Mucosa of rectum (tissue), 2 donors: ENCODE measurements at regions not wholly inside any gene's neighbourhood (a gene's known extent, or its start where the extent isn't known, plus 50 kb on each side); places are given as distances from the start of the nearest gene placed in this dataset.
"Not testable (repeated sequence)": the region's sequence is repeated elsewhere in the genome, so short reads cannot be mapped to it uniquely, and the experiment has no call there.

Experiments
- H3K27ac ChIP-seq, 2 donors: one replicate each; pipeline ENCODE4 v1.7.0; 2013; ENCODE audit warnings: inconsistent platforms in 2 of 2, low read depth in 2 of 2, low read length in 2 of 2
- H3K27me3 ChIP-seq, 2 donors: one replicate each; pipeline ENCODE4 v1.7.0; 2013; ENCODE audit warnings: low read length in 2 of 2; ENCODE audit not compliant: control insufficient read depth in 2 of 2, insufficient read depth in 2 of 2
- H3K36me3 ChIP-seq, 2 donors: one replicate each; pipeline ENCODE4 v1.7.0; 2013; ENCODE audit warnings: low read length in 2 of 2; ENCODE audit not compliant: control insufficient read depth in 2 of 2, insufficient read depth in 2 of 2
- H3K4me1 ChIP-seq, 2 donors: one replicate each; pipeline ENCODE4 v1.7.0; 2013; ENCODE audit warnings: low read length in 2 of 2, mild to moderate bottlenecking in 1 of 2; ENCODE audit not compliant: control insufficient read depth in 2 of 2, insufficient read depth in 2 of 2
- H3K4me3 ChIP-seq, 2 donors: one replicate each; pipeline ENCODE4 v1.7.0; 2013; ENCODE audit warnings: low read length in 2 of 2
- H3K9ac ChIP-seq, 2 donors: one replicate each; pipeline ENCODE4 v1.7.0; 2013; ENCODE audit warnings: low read length in 2 of 2, low read depth in 1 of 2, mild to moderate bottlenecking in 1 of 2
- H3K9me3 ChIP-seq, 2 donors: one replicate each; pipeline ENCODE4 v1.7.0; 2013; ENCODE audit warnings: low read length in 2 of 2; ENCODE audit not compliant: control insufficient read depth in 2 of 2
- donor health status: healthy.
- donor health status: Normal muscosa, but diverticular disease.

DNA sequence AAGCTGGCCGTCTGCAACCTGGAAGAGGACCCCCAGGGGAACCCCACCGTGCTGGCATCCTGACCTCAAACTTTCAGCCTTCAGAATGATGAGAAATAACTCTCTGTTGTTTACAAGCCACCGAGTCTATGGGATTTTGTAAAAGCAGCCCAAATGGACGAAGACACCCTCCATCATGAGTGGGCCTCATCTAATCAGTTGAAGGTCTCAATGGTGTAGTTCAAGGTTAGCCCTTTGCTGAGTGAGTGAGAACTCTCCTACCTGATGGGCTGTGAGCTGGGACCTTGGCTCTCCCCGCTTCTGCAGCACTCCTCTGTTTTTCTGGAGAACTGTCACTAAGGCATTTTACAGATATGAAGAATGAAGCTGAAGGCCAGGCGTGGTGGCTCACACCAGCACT, 325.9 kb upstream of the TNRC6C start:
- no peak overlapping the region for H3K9ac ChIP-seq
- H3K27ac ChIP-seq: no peak overlapping the region
- H3K27me3 ChIP-seq: peaks cover 0 to 2% of the 10 kb centered on the region in 2 donors
- no peak overlapping the region for H3K4me3 ChIP-seq
- H3K36me3 ChIP-seq: no peaks in the 10 kb centered on the region
- no peaks in the 10 kb centered on the region for H3K9me3 ChIP-seq
- H3K4me1 ChIP-seq: no peaks in the 10 kb centered on the region

GRCh38 chr17:77634710-77635109, 323.8 kb upstream of the TNRC6C start:
- no peak overlapping the region for H3K9ac ChIP-seq
- no peak overlapping the region for H3K27ac ChIP-seq
- no peaks in the 10 kb centered on the region for H3K9me3 ChIP-seq
- no peaks in the 10 kb centered on the region for H3K4me1 ChIP-seq
- no peaks in the 10 kb centered on the region for H3K36me3 ChIP-seq
- no peak overlapping the region for H3K4me3 ChIP-seq
- peaks cover 0 to 2% of the 10 kb centered on the region in 2 donors for H3K27me3 ChIP-seq

GRCh38 chr17:77635176-77635575, 323.3 kb upstream of the TNRC6C start:
- Histone ChIP-seq H3K4me3 (no peak overlapping the region), H3K27ac (no peak overlapping the region), H3K9ac (no peak overlapping the region), H3K4me1 (no peaks in the 10 kb centered on the region), H3K27me3 (peaks cover 0 to 2% of the 10 kb centered on the region in 2 donors), H3K9me3 (no peaks in the 10 kb centered on the region), H3K36me3 (no peaks in the 10 kb centered on the region)

GRCh38 chr17:77635785-77636184, 322.7 kb upstream of the TNRC6C start:
- H3K9ac ChIP-seq, H3K4me1 ChIP-seq, H3K27ac ChIP-seq, H3K4me3 ChIP-seq, H3K36me3 ChIP-seq, H3K27me3 ChIP-seq, H3K9me3 ChIP-seq: not testable (repeated sequence)

DNA sequence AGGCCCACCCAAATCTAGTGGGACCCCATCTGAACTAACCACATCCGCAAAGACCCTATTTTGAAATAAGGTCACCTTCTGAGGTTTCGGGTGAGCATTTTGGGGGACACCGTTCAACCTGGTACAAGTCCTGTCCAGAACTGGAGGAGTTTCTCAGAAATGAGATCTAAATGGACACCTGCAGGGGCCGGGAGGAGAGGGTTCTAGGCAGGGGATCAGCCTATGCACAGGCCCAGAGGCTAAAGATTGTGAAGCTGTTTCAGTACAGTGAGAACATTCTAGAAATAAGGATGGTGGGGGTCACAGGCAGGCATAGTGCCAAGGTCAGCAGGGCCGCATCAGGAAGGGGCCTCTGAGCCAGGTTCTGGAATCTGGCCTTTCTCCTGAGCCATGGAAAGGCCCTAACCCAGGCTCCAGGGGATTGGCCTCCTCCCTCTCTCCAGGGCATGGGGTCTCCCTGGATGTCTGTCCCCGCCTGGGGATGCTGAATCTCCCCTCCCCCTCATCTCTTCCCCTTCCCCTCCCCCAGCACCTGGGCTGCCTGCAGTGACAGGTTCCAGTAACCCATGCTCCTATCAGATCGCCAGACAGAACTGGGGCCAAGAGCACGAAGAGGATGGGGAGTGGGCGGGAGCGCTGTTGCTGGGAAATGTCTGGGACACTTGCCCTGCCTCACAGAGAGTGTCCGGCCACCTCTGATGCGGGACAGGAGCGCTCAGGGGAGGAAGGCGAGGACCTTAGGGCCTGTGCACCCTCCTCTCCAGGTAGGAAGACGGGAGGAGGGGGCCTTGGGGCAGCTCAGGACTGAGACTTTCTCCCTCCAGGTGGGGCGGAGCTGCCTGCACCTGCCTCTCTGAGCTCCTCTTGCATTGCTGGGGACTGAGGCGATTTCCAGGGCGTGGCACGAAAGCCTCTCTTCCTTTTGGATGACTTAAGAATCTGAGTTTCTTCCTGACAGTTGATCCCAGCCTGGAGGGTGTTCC, 321.4 kb upstream of the TNRC6C start:
- H3K27me3 ChIP-seq: peaks cover 0 to 2% of the 10 kb centered on the region in 2 donors
- no peak overlapping the region for H3K4me3 ChIP-seq
- H3K9me3 ChIP-seq: no peaks in the 10 kb centered on the region
- H3K27ac ChIP-seq: no peak overlapping the region
- H3K9ac ChIP-seq: no peak overlapping the region
- H3K4me1 ChIP-seq: no peaks in the 10 kb centered on the region
- no peaks in the 10 kb centered on the region for H3K36me3 ChIP-seq

DNA sequence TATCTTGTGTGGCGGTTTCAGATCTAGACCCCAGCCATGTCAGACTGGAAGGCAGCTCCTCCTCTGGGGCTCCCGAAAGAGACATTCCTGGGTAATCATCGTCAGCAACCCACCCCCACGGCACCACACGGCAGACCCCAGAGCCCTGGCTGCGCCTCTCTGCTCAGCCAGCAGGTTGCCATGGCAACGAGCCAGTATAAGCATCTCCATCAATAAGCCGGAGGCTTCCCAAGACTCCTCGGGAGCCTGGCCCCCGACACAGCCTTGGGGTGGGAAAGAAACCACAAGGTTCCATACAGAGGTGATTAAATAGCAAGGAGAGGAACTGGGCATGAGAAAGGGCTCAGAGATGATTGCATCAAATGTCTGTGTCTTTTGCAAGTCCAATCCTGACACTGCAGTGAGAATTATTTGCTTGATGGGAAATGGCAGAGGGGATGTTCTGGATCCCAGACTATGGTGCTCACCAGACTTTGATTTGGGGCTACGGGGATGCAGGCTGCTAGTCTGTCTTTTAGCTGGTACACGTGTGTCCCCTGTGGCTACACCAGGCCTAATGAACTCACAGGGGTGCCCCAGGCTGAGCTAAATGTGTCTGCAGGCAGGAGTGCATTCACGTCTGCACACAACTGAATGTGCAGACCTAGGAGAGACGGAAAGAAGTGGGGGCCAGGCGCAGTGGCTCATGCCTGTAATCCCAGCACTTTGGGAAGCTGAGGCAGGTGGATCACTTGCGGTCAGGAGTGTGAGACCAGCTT, 320.5 kb upstream of the TNRC6C start:
- no peak overlapping the region for H3K4me3 ChIP-seq
- H3K9me3 ChIP-seq: no peaks in the 10 kb centered on the region
- H3K27me3 ChIP-seq: peaks cover 0 to 2% of the 10 kb centered on the region in 2 donors
- no peak overlapping the region for H3K9ac ChIP-seq
- H3K27ac ChIP-seq: no peak overlapping the region
- H3K4me1 ChIP-seq: no peaks in the 10 kb centered on the region
- no peaks in the 10 kb centered on the region for H3K36me3 ChIP-seq

- H3K36me3 ChIP-seq: no peaks in the 10 kb centered on the region
- no peaks in the 10 kb centered on the region for H3K9me3 ChIP-seq
- H3K9ac ChIP-seq: no peak overlapping the region
- no peaks in the 10 kb centered on the region for H3K4me1 ChIP-seq
- peaks cover 5 to 9% of the 10 kb centered on the region in 2 donors for H3K27me3 ChIP-seq
- no peak overlapping the region for H3K4me3 ChIP-seq
- H3K27ac ChIP-seq: no peak overlapping the region
Measured at GRCh38 chr17:77640252-77640651, 318.3 kb upstream of the TNRC6C start.

DNA sequence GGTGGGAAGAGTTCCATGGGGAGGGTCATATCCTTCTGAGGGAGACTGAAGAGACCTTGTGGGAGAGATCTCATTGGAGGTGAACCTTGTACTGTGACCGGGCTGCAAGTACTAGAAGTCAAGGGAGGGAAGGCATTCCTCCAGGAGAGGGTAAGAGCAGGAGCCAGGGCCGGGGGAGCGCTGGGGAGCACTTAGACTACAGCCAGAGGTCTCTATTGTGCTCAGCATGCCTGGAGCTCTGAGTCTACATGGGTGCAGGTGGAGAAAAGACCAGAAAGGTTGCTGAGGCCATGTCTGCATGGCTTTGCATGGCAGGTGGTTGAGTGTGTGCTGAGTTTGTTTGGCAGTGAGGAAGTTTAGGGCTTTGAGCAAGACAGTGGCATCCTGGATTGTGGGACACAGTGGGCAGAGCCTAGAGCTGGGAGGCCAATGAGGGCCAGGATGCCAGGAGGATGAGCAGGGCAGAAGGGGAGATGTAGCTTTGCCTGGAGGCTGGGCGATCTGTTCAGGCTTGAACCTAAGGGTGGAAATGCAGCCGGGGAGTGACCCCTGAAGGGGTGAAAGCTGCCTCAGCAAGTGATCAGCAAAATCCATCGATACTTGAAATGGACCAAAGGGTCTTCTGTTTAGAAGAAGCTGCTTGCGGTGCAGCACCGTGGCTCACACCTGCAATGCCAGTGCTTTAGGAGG, 317.4 kb upstream of the TNRC6C start:
- Histone ChIP-seq H3K27me3 (peaks cover 5 to 9% of the 10 kb centered on the region in 2 donors), H3K9ac (no peak overlapping the region), H3K9me3 (no peaks in the 10 kb centered on the region)

GRCh38 chr17:77641718-77642117, 316.8 kb upstream of the TNRC6C start:
- no peak overlapping the region for H3K9ac ChIP-seq
- H3K36me3 ChIP-seq: no peaks in the 10 kb centered on the region
- H3K9me3 ChIP-seq: no peaks in the 10 kb centered on the region
- H3K4me3 ChIP-seq: no peak overlapping the region
- H3K27ac ChIP-seq: no peak overlapping the region
- peaks cover 5 to 9% of the 10 kb centered on the region in 2 donors for H3K27me3 ChIP-seq
- H3K4me1 ChIP-seq: no peaks in the 10 kb centered on the region

More for the DNA sequence above, 317.4 kb upstream of the TNRC6C start:
- Histone ChIP-seq H3K36me3 (no peaks in the 10 kb centered on the region), H3K4me1 (no peaks in the 10 kb centered on the region), H3K27ac (no peak overlapping the region), H3K4me3 (no peak overlapping the region)
